ENCODE measurements at regions not wholly inside any gene's neighbourhood (a gene's known extent, or its start where the extent isn't known, plus 50 kb on each side); places are given as distances from the start of the nearest gene placed in this dataset.

GRCh38 chr11:129591527-129591926 lies 215.9 kb downstream of the BARX2 start:
- no peak for DNase-seq

DNA sequence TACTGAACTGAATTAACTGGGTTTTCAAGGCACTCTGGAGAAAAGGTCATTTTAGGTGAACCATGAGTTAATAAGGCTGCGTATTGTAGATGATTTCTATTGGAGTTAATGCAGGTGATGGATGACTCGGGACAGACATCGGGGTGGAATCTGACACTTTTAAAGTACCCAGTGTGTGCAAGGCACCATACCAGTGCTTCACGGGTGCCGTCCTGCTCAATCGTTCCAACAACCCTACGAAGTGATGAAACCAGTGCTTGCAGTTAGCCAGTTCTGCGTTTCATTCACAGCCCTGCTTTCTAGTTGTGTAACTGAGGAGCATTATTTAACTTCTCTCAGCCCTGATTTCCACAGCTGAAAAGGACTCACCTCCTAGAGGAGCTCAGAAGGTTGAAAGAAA lies 216.5 kb downstream of the BARX2 start:
- no peak for DNase-seq

DNA sequence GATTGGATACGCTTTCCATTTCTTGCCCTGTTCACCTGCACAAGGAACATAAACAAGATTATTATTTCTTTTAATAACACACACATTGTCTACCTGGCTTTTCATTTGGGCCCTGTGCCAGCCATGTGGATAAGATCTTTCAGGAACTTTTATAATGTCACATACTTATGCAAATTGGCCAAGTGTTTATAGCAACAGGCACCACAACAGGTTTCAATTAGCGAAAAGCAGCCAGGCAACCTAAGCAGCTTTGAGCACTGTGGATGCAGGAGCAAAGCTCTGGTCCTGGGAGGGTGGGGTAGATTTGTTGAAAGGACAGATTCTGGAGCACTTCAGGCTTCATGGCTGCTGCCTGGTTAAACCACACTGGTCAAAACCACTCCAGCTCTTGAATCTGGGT lies 217.4 kb downstream of the BARX2 start:
- DNase-seq: no peak

GRCh38 chr11:129595038-129595962 lies 219.7 kb downstream of the BARX2 start:
- DNase-seq: no peak

- DNase-seq: no peak
Observed at GRCh38 chr11:129596351-129596750, 219.3 kb upstream of the TMEM45B start.

- DNase-seq: no peak
Observed at GRCh38 chr11:129598378-129598777, 217.3 kb upstream of the TMEM45B start.

- no peak for DNase-seq
Observed at GRCh38 chr11:129605815-129606214, 209.8 kb upstream of the TMEM45B start.

DNA sequence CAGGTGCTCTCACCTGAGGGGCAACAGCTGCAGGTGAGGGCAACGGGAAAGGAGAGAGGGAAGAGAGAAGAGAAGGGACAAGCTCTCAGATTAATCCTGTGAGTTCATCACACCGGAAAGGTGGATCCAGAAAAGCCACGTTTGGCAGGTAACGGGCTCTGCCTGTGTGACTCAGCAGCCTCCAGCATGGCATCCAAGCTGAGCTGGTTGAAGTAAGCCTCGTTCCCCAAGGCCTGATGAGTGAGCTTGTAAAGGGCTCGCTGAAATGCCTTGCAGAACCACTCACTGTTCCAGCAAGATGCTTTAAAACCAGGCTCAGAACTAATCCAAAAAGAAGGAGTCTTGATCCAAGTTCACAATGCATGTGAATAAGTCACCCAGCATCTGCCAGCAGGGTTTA lies 206.9 kb upstream of the TMEM45B start:
- no peak for DNase-seq

GRCh38 chr11:129610125-129610524 lies 205.5 kb upstream of the TMEM45B start:
- no peak for DNase-seq

- DNase-seq: no peak
Observed at GRCh38 chr11:129610545-129610944, 205.1 kb upstream of the TMEM45B start.

DNA sequence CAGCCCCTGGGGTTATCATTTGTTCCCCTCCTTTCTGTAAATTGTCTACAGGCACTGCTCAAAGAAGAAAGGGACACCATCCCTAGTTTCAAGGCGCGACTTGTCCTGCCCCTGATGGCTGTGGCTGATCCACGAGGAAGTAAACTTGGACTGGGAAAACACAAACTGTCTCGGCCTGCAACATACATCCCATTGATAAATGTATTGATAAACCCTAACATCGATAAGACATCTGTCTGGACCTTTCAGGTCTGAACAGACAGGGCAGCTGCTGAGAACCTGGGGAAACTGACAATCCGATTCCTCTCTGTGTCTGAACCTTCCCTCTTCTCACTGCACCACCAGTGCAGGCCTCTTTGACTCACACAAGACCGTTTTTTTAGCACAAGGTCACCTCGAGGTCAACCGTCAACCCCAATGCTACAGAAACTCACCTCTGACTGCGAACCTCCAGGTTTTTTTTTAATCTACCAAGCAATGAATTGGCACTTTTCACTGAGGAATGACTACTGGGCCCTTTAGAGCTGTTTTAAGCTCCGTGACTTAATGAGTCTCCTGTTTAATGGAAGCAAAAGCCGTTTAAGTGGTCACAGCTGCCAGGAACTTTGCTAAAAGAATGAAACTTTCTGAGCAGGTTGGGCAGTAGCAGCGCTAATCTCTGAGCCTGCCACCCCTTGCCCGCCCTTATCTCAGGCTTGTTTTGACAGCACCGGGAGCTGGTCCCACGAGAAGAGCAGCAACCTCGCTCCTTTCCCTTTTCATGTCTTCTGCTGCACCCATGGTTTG lies 203.8 kb upstream of the TMEM45B start:
- no peak for DNase-seq

- DNase-seq: no peak
Observed at GRCh38 chr11:129612447-129612961, 203.1 kb upstream of the TMEM45B start.

DNA sequence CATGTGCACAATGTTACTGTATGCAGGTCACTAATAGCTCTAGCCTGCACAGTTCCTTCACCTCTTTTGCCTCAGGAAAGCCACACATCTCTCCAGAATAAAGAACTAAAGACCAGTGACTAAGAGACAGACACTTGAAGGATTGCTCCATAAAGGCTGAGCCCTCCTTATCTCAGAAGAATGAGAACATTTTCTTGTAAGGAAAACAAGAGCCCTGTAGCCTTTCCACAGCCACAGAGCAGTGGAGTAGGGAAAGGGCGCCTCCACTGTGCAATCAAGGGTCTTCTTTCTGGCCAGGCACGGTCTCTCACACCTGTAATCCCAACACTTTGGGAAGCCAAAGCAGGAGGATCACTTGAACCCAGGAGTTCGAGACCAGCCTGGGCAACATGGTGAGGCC lies 202.6 kb upstream of the TMEM45B start:
- DNase-seq: no peak

DNA sequence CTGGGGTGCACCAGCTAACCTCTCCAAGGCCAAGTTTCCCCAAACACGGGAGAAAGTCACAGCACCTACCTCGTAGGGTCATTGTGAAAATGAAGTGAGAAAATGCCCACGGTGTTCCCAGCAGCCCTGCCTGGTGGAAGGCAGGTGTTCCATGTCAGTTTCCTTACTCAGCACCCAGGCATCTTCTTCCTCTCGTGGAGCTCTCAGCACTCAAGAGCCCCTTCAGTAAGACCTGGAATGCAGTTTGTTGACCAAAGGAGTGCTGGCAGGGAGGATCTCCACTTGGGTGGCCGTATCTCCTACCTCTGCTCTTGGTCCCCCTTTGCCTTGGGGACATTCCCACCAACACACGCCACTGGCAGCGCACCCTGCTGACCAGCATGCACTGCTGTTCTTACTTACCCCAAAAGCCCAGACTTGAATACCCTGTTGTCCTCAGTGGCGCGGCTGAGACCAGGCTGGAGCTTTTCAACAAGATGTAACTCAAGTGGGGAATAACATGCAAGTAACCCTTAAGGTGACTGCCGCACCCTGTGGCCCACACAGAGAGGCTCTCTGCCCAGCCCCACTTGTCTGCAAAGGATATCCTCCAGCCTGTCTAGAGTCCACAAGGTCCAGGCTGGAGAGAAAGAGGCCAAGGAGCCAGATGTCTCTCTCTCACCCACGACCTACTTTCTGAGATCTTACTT lies 201.2 kb upstream of the TMEM45B start:
- no peak for DNase-seq

DNA sequence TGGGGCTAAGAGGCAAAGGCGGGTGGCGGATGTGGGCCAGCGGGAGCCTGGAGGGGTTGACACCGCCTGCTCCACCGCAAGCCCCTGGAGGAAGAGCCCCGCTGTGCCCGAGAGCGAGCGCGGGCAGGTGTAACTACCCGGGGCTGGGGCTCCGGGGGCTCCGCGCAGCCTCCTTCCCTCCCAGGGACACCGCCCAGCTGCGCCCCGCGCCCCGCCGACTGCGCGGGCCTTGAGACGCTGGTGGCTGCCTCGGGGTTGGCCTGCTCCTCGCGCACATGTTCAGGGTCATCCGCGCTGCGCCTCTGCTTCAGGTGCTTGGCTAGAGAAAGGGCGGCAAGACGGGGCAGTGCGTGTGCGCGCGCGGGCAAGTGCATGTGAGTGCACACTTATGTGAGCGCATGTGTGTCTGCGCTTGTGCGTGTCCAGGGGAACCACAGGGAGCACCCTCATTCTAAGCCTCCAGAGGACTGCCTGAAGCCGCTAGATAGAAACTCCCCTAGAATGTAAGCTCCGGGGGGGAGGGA lies 197.5 kb upstream of the TMEM45B start:
- no peak for DNase-seq

- no peak for DNase-seq
Observed at GRCh38 chr11:129620237-129621104, 195.2 kb upstream of the TMEM45B start.

GRCh38 chr11:129625930-129626329 lies 189.7 kb upstream of the TMEM45B start:
- DNase-seq: no peak

GRCh38 chr11:129631201-129631600 lies 184.4 kb upstream of the TMEM45B start:
- no peak for DNase-seq

- DNase-seq: no peak
Observed at GRCh38 chr11:129636926-129637325, 178.7 kb upstream of the TMEM45B start.

GRCh38 chr11:129637473-129637872 lies 178.2 kb upstream of the TMEM45B start:
- no peak for DNase-seq

DNA sequence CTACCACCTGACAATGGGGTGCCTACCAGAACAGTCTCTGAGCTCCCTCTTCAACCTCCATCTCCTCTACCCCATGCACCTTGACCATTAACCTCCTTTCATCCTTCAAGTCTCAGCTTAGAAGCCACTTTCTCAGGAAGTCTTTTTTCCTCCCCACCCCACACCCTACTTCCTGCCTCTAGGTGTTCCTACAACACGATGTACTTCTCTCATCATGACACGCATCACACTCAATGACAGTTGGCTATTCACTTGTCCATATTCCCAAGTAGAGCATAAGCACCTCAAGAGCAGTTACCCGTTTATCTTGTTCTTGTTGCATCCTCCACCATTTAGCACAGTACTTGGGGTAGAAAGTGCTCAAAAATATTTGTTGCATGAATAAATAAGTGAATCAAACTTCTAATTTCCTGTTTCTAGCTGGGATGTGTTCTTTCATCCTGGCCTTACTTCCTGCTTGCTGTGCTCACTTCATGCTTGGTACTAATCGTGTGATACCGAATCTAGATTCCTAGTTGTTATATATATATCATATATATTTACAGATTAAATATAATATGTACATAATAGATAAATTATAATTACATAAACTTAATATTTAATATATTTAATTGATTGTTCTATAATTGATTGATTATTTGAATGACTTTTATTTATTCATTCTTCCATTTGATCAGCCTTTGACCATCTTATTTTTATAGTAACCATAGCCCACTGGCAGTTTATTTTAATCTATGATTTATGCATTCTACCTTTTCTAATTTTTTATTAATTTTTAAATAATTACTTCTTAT lies 177.5 kb upstream of the TMEM45B start:
- DNase-seq: no peak

All from SIG-M5 (cell line).